ENCODE measurements at regions not wholly inside any gene's neighbourhood (a gene's known extent, or its start where the extent isn't known, plus 50 kb on each side); places are given as distances from the start of the nearest gene placed in this dataset.

- TF ChIP-seq POLR2A (IDR thresholded peaks at IDR 0.05) (no peak), CTCF (IDR thresholded peaks at IDR 0.05) (no peak), EP300 (IDR thresholded peaks at IDR 0.05) (no peak), POLR2AphosphoS5 (IDR thresholded peaks at IDR 0.05) (no peak)
These were observed 115.6 kb upstream of the NR3C2 start for GRCh38 chr4:148557793-148558192.
